ENCODE measurements at regions not wholly inside any gene's neighbourhood (a gene's known extent, or its start where the extent isn't known, plus 50 kb on each side); places are given as distances from the start of the nearest gene placed in this dataset.

DNA sequence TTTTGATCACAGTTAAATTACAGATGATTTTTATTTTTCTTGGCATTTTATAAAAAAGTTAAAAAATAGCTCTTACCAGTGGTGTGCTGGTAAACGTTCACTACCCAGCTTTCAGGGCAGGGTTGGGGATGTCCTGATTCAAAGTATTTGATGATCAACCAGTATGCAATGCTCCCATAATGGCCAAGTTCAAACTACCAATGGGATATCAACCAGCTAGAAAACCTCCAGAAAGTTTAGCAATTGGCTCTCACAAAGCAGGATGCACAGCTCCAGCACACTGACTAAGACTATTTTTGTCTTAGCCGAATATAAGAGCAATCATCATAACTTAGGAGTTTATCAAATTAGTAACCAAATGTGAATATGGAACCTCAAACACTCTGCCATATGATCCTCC, 108.0 kb upstream of the PDE5A start:
- TF ChIP-seq, protein P1, sequence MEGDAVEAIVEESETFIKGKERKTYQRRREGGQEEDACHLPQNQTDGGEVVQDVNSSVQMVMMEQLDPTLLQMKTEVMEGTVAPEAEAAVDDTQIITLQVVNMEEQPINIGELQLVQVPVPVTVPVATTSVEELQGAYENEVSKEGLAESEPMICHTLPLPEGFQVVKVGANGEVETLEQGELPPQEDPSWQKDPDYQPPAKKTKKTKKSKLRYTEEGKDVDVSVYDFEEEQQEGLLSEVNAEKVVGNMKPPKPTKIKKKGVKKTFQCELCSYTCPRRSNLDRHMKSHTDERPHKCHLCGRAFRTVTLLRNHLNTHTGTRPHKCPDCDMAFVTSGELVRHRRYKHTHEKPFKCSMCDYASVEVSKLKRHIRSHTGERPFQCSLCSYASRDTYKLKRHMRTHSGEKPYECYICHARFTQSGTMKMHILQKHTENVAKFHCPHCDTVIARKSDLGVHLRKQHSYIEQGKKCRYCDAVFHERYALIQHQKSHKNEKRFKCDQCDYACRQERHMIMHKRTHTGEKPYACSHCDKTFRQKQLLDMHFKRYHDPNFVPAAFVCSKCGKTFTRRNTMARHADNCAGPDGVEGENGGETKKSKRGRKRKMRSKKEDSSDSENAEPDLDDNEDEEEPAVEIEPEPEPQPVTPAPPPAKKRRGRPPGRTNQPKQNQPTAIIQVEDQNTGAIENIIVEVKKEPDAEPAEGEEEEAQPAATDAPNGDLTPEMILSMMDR (IDR thresholded peaks at IDR 0.05; ENCODE audit: low read depth, low read length, missing input control) = no peak
- TF ChIP-seq TAF1 (conservative IDR thresholded peaks at IDR 0.05) = no peak
